GM21576 (cell line): ENCODE measurements at regions not wholly inside any gene's neighbourhood (a gene's known extent, or its start where the extent isn't known, plus 50 kb on each side); places are given as distances from the start of the nearest gene placed in this dataset.

Experiments used
- ATAC-seq: cut with Tn5 transposase; IDR thresholded peaks from one replicate; pipeline ENCODE4 v1.9.1; 2021; ENCODE audit warnings: mild to moderate bottlenecking, moderate library complexity; ENCODE audit not compliant: unreplicated experiment

- ATAC-seq, result no peak
Measured at GRCh38 chr2:129135017-129135416, 816.3 kb upstream of the HS6ST1 start.

GRCh38 chr2:129139380-129139779 is 820.7 kb upstream of the HS6ST1 start:
- ATAC-seq, result no peak

- no peak for ATAC-seq
Measured at GRCh38 chr2:129142465-129142864, 823.8 kb upstream of the HS6ST1 start.

- no peak for ATAC-seq
Measured at GRCh38 chr2:129144082-129144791, 825.6 kb upstream of the HS6ST1 start.

- ATAC-seq, result no peak
Measured at GRCh38 chr2:129152514-129152913, 827.0 kb upstream of the RAB6C start.

- no peak for ATAC-seq
Measured at GRCh38 chr2:129160879-129161278, 818.6 kb upstream of the RAB6C start.

GRCh38 chr2:129164220-129164949 is 815.1 kb upstream of the RAB6C start:
- no peak for ATAC-seq

- no peak for ATAC-seq
Measured at GRCh38 chr2:129165006-129165405, 814.5 kb upstream of the RAB6C start.

GRCh38 chr2:129167456-129167855 is 812.0 kb upstream of the RAB6C start:
- ATAC-seq, result no peak

- no peak for ATAC-seq
Measured at GRCh38 chr2:129170570-129170969, 808.9 kb upstream of the RAB6C start.

- no peak for ATAC-seq
Measured at GRCh38 chr2:129174143-129174542, 805.3 kb upstream of the RAB6C start.

- no peak for ATAC-seq
Measured at GRCh38 chr2:129175051-129175450, 804.4 kb upstream of the RAB6C start.

- ATAC-seq, result no peak
Measured at GRCh38 chr2:129176375-129176774, 803.1 kb upstream of the RAB6C start.

GRCh38 chr2:129178356-129178755 is 801.1 kb upstream of the RAB6C start:
- ATAC-seq, result no peak

- ATAC-seq, result no peak
Measured at GRCh38 chr2:129179199-129179598, 800.3 kb upstream of the RAB6C start.

GRCh38 chr2:129180124-129180716 is 799.2 kb upstream of the RAB6C start:
- ATAC-seq, result no peak

GRCh38 chr2:129181433-129181832 is 798.0 kb upstream of the RAB6C start:
- ATAC-seq, result no peak

- ATAC-seq, result no peak
Measured at GRCh38 chr2:129181963-129182362, 797.5 kb upstream of the RAB6C start.

- ATAC-seq, result no peak
Measured at GRCh38 chr2:129187343-129187742, 792.1 kb upstream of the RAB6C start.

- no peak for ATAC-seq
Measured at GRCh38 chr2:129188451-129188850, 791.0 kb upstream of the RAB6C start.

GRCh38 chr2:129189617-129190319 is 789.7 kb upstream of the RAB6C start:
- no peak for ATAC-seq
